ENCODE measurements at regions not wholly inside any gene's neighbourhood (a gene's known extent, or its start where the extent isn't known, plus 50 kb on each side); places are given as distances from the start of the nearest gene placed in this dataset.

DNA sequence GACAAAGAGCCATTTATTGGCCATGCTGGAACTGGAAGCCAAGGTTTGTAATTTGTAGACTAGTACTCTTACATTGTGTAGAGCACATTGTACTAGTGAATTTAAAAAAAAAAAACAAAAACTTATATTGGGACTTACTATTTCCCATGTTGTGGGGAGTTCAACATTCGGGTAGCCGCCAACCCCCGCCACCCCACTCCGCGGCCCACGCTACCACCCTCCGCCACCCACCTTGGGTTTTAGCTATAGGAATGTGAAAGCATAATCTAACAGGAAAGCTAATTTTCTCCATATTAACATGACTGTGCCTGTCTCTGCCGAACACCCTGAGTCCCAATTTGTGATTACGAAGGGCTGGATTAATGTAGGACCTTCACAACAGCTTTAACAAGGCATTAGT, 275.8 kb downstream of the FIGN start:
- no peak for TF ChIP-seq CTCF (IDR thresholded peaks at IDR 0.05)
- H3K27me3 ChIP-seq (ENCODE audit: control insufficient read depth in 2 of 2, insufficient read depth in 2 of 2, low read length in 2 of 2): no peaks in the 10 kb centered on the region
- Mint-ChIP-seq H3K4me3 (no peak overlapping the region), H3K4me1 (no peaks in the 10 kb centered on the region), H3K27me3 (ENCODE audit: low read depth in 3 of 3) (peaks cover 0 to 2% (median 0%) of the 10 kb centered on the region in 3 donors), H3K9me3 (peaks cover 0 to 3% (median 0%) of the 10 kb centered on the region in 7 donors), H3K36me3 (no peaks in the 10 kb centered on the region), H3K27ac (no peak overlapping the region)
- no peak for DNase-seq
- no peaks in the 10 kb centered on the region for H3K4me1 ChIP-seq (ENCODE audit: control insufficient read depth in 1 of 2, insufficient read depth in 2 of 2, low read length in 2 of 2)
- H3K27ac ChIP-seq (ENCODE audit: low read depth in 1 of 2, low read length in 2 of 2): no peak overlapping the region
- no peaks in the 10 kb centered on the region for H3K36me3 ChIP-seq (replicated peaks in 1 of 2; ENCODE audit: control insufficient read depth in 1 of 2, insufficient read depth in 2 of 2, low read length in 2 of 2)
- no peak overlapping the region for H2AFZ ChIP-seq (ENCODE audit: insufficient read depth, low read depth, low read length, poor library complexity, severe bottlenecking)
- H3K9ac ChIP-seq (ENCODE audit: insufficient read depth, low read length, poor library complexity, severe bottlenecking): no peak overlapping the region
- 80% methylated on average over 1 of the region's 9 CpGs for WGBS (ENCODE audit: insufficient coverage)
- H3K4me2 ChIP-seq (replicated peaks; ENCODE audit: extremely low read depth, low read length, poor library complexity, severe bottlenecking): no peak overlapping the region
- H3K4me3 ChIP-seq (replicated peaks in 1 of 3; ENCODE audit: low read depth in 2 of 3, low read length in 3 of 3): no peak overlapping the region
- H3K79me2 ChIP-seq (ENCODE audit: insufficient read depth, low read length): no peaks in the 10 kb centered on the region
- no peaks in the 10 kb centered on the region for H4K20me1 ChIP-seq (ENCODE audit: insufficient read depth, low read length)
- intact Hi-C loops (cut with micrococcal nuclease): no loop called here
- no peaks in the 10 kb centered on the region for H3K9me3 ChIP-seq (replicated peaks in 1 of 2; ENCODE audit: control insufficient read depth in 1 of 2, insufficient read depth in 1 of 2, low read length in 2 of 2)

GRCh38 chr2:163456953-163457743, 278.7 kb downstream of the FIGN start:
- H2AFZ ChIP-seq (ENCODE audit: insufficient read depth, low read depth, low read length, poor library complexity, severe bottlenecking): no peak overlapping the region
- H3K27ac ChIP-seq (ENCODE audit: low read depth in 1 of 2, low read length in 2 of 2): no peak overlapping the region
- no peak for DNase-seq
- Mint-ChIP-seq H3K4me3 (no peak overlapping the region), H3K27me3 (ENCODE audit: low read depth in 3 of 3) (no peaks in the 10 kb centered on the region), H3K4me1 (no peaks in the 10 kb centered on the region), H3K9me3 (peaks cover 0 to 5% (median 0%) of the 10 kb centered on the region in 7 donors), H3K36me3 (no peaks in the 10 kb centered on the region), H3K27ac (no peak overlapping the region)
- no peak overlapping the region for H3K4me3 ChIP-seq (replicated peaks in 1 of 3; ENCODE audit: low read depth in 2 of 3, low read length in 3 of 3)
- no peak overlapping the region for H3K9ac ChIP-seq (ENCODE audit: insufficient read depth, low read length, poor library complexity, severe bottlenecking)
- no peak overlapping the region for H3K4me2 ChIP-seq (replicated peaks; ENCODE audit: extremely low read depth, low read length, poor library complexity, severe bottlenecking)
- WGBS (ENCODE audit: insufficient coverage): no CpG with 5 or more reads among the region's 3 CpGs
- H3K36me3 ChIP-seq (replicated peaks in 1 of 2; ENCODE audit: control insufficient read depth in 1 of 2, insufficient read depth in 2 of 2, low read length in 2 of 2): no peaks in the 10 kb centered on the region
- no peaks in the 10 kb centered on the region for H4K20me1 ChIP-seq (ENCODE audit: insufficient read depth, low read length)
- intact Hi-C loops (cut with micrococcal nuclease): no loop called here
- H3K4me1 ChIP-seq (ENCODE audit: control insufficient read depth in 1 of 2, insufficient read depth in 2 of 2, low read length in 2 of 2): no peaks in the 10 kb centered on the region
- H3K79me2 ChIP-seq (ENCODE audit: insufficient read depth, low read length): no peaks in the 10 kb centered on the region
- TF ChIP-seq CTCF (IDR thresholded peaks at IDR 0.05): no peak
- no peaks in the 10 kb centered on the region for H3K9me3 ChIP-seq (replicated peaks in 1 of 2; ENCODE audit: control insufficient read depth in 1 of 2, insufficient read depth in 1 of 2, low read length in 2 of 2)
- no peaks in the 10 kb centered on the region for H3K27me3 ChIP-seq (ENCODE audit: control insufficient read depth in 2 of 2, insufficient read depth in 2 of 2, low read length in 2 of 2)

Measured in CD14-positive monocyte (primary cell).